GM12872 (cell line): ENCODE measurements at regions not wholly inside any gene's neighbourhood (a gene's known extent, or its start where the extent isn't known, plus 50 kb on each side); places are given as distances from the start of the nearest gene placed in this dataset.

Source experiments
- TF ChIP-seq, protein P1 (sequence below): IDR thresholded peaks from 3 replicates; pipeline ENCODE4 v1.5.1; 2011; ENCODE audit warnings: low read depth, mild to moderate bottlenecking, low read length, moderate library complexity; ENCODE audit not compliant: insufficient read depth

GRCh38 chr18:42163321-42163720 lies 208.3 kb downstream of the PIK3C3 start:
- TF ChIP-seq, protein P1, sequence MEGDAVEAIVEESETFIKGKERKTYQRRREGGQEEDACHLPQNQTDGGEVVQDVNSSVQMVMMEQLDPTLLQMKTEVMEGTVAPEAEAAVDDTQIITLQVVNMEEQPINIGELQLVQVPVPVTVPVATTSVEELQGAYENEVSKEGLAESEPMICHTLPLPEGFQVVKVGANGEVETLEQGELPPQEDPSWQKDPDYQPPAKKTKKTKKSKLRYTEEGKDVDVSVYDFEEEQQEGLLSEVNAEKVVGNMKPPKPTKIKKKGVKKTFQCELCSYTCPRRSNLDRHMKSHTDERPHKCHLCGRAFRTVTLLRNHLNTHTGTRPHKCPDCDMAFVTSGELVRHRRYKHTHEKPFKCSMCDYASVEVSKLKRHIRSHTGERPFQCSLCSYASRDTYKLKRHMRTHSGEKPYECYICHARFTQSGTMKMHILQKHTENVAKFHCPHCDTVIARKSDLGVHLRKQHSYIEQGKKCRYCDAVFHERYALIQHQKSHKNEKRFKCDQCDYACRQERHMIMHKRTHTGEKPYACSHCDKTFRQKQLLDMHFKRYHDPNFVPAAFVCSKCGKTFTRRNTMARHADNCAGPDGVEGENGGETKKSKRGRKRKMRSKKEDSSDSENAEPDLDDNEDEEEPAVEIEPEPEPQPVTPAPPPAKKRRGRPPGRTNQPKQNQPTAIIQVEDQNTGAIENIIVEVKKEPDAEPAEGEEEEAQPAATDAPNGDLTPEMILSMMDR: no peak

DNA sequence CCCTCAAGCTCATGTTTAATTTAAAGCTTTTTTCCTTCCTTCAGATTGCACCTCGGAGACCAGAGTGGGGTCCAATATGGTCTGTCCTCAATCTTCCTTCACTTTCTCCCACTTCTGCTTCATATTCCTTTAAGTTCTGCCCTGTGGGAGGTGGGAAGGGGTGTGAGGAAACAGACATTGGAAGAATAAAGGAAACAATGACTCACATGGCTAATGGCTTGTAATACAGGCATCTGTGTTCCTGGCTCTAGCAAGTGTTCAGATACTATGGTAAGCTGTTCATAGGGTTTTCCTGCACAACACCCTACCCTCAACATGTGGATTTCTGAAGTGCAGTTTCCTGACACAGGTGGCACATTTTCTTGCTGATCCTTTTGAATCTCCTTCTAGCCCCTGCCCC lies 209.5 kb downstream of the PIK3C3 start:
- TF ChIP-seq, protein P1: no peak

GRCh38 chr18:42165922-42166513 lies 211.0 kb downstream of the PIK3C3 start:
- TF ChIP-seq, protein P1: no peak

DNA sequence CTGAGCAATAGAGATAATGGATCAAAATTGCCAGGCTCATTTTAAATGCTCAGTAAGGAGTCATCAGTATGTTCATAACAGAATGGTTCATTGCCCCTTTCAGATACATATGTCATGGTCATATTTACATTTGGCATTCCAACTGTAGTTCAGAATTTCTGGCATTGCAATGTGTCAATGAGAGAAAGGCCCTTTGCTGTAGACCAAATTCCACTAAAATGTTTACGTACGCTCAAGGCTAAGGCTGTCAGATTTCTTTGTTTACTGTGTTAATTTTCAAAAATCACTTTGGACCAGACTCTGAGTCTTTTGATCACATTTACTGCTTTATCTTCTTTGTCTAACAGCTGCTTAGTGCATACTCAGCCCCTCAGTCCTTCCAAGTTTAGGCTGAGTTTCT lies 213.5 kb downstream of the PIK3C3 start:
- TF ChIP-seq, protein P1: no peak

- TF ChIP-seq, protein P1: no peak
Measured at GRCh38 chr18:42168907-42169306, 213.9 kb downstream of the PIK3C3 start.

- TF ChIP-seq, protein P1: no peak
Measured at GRCh38 chr18:42174909-42175308, 219.9 kb downstream of the PIK3C3 start.

DNA sequence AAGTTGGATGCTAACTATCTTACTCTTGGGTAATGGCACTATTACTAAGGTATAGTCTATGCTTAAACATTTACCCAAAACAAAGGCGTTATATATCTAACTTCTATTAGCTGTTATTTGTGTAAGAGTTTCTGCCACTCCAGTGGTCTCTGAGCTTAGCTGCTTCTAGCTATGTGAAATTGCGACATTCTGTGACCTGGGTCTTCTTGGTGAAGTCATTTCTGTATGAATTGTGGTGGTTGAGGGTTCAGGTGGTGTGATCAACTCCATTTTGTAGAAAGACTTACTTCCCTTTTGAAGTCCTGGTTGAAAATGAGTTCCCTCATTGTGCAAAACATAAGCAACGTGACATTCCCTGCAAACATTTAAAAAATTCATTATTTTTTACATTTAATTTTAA lies 221.6 kb downstream of the PIK3C3 start:
- TF ChIP-seq, protein P1: no peak
